COLO668 (cell line): ENCODE measurements at regions not wholly inside any gene's neighbourhood (a gene's known extent, or its start where the extent isn't known, plus 50 kb on each side); places are given as distances from the start of the nearest gene placed in this dataset.

ENCODE experiments used
- DNase-seq: peaks from one replicate; lab custom pipeline; 2025; ENCODE audit not compliant: unreplicated experiment; lab: John Stamatoyannopoulos, UW

DNA sequence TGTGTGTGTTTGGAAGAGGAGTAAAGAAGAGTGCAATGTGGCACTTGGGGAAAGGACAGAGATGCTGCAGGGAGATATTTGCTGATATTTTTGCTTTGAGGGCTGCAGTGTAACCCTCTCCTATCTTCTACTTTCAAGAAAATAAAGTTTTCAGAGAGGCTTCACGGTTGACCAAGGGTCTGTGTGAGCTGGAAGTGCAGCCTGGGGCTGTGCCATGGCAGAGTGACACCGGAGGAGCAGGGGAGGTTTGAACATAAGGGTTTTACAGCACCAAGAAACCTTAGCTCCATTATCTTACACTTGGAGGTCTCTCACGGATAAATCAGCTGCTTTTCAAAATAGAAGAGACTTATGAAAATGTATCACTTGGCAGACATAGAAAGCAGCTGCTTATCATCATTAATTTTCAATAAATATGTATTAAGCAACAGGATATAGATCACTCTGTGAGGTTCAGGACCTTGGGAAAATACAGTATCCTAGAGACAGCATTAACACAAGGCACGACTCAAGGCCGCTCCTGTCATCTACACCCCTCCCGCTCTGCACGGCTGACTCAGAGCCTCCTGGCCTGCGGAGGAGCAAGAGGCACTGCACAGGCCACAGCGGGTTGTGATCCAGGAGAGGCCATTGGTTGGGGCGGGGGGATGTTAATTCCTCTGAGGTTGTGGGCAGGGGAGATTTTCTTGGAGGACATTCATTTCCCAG lies 127.8 kb downstream of the COPS8 start:
- DNase-seq, result no peak

DNA sequence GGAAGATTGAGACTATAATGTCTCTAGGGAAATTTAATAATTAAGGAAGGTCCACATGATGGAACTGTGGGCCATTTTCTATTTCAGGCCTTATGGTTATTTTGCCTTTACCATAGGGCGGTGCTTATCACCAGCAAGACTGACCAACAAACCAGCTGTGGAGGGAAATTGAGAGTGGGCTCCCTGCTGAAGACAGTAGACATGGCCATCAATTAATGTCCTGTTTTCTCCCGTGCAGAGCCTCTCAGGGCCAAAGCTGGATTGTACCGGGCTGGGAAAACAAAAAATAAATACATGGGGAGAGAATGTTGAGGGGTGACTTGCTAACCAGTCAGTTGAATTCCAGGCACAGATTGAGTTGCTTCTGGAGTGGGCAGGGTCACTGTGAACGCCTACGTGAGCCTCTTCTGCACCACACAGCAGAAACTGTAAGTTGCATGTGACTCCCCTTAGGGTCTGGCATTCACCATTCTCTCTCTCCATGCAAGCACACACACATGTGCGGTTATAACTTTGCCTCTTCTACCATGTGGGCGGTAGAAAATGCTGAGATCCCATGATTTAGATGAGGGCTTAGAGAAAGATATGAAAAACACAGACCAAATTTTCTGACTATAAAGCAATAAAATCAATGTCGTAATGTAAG lies 128.5 kb downstream of the COPS8 start:
- no peak for DNase-seq

DNA sequence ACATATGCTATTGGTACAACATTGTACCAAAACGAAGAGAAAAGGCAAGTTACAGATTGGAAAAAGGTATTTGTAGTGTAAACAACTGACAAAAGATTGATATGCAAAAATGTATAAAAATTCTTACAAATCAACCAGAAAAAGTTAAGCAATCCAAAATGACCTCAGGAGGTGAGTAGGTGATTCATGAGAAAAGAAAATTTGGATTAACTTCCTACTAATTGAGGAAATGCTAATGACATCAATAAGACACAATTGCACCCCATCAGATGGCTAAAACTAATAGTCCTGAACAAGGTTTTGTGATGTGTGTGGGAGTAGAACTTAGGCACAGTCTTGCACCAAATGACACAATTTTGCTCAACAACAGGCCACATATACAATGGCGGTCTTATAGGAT lies 129.3 kb downstream of the COPS8 start:
- no peak for DNase-seq

DNA sequence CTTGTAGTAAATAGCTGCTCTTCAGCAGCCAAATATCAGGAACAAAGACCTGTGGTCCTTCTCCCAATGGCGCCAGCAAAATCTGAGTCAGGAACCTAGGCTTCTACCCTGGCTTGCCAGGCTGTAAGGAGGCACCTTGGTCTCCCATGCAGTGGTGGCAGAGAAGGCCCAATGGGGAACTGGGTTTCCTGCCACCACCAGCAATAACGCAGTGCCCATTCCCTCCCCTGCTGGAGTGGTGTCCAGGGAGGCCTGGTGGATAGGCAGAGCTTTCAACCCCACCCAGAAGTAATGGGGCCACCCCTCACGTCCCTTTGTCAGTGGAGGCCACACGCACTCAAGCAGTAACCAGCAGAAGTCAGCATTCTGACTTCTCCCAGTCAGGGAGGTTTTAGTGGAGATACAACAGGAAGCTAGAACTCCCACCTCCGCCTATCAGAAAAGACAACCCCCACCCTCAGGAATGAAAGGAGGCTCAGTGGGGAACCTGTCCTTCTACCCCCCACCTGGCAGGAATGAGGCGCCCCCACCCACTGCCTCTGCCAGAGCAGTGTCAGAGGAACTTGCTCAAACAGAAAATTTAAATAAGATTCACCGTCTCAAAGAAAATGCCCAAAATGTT lies 132.4 kb downstream of the COPS8 start:
- no peak for DNase-seq

DNA sequence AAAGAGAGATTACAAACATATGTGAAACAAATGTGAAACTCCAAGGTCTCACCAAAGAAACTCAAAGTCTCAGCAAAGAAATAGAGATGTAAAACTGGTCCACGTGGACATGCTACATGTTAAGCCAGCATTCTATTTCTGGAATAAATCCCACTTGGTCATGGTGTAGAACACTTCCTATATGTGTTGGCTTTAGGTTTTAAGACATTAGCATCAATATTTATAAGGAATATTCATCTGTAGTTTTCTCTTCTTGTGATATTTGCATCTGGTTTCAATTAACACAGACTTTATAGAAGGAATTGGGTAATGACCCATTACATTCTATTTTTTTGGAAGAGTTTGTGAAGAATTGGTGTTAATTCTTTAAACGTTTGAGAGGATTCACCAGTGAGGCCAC lies 133.1 kb downstream of the COPS8 start:
- DNase-seq, result no peak

DNA sequence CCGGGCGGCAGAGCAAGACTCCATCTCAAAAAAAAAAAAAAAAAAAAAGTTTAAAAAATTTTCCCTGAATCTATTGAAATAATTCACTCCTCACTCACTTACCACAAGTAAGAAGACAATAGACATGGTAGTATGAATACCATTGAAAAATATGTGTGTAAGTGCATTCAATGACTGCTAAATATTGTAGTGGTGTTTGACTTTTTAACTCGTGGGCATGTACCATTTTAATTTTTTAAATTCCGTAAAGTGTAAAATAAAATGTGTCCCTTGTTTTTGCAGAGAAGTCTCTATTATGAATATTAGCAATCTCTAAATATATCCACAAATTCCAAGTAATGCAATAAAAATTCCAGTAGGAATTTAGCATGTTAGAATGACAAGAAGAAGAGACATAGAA lies 134.1 kb downstream of the COPS8 start:
- DNase-seq, result no peak

DNA sequence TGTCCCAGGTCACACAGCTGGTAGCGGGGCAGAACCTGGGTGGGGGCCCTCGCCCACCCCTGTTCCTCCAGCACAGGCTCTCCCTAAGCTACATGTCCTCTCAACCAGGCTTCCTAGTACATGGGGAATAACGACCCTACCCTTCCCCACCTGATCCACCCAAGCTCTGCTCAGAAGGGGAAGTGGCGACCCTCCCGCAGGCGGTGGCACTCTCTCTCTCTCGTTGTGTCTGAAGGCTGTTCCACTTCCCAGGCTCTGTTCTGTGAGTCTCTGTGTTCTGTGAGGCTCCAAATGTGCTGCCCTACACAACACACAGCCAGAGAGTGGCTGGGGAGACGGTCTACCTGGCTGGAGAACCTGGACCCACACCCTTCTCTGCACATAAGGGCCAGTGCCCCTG lies 135.8 kb downstream of the COPS8 start:
- DNase-seq, result no peak

DNA sequence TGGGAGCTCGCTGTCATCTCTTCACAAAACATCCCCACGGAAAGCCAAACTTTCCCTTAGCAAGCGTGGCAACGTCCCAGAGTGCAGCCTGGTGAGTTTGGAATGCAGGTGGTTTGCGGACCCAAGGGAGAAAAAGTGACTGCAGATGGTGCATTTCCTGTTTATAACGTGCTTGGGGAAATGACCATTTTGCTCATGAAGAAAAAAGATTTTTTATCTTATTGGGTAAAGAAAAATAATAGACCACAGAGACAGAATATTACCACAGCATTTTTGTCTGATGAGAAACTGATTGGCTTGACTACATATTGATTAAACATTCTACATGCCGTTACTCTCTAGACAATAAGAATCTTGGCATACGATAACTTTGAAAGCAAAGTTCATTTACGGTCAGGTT lies 136.5 kb downstream of the COPS8 start:
- no peak for DNase-seq

DNA sequence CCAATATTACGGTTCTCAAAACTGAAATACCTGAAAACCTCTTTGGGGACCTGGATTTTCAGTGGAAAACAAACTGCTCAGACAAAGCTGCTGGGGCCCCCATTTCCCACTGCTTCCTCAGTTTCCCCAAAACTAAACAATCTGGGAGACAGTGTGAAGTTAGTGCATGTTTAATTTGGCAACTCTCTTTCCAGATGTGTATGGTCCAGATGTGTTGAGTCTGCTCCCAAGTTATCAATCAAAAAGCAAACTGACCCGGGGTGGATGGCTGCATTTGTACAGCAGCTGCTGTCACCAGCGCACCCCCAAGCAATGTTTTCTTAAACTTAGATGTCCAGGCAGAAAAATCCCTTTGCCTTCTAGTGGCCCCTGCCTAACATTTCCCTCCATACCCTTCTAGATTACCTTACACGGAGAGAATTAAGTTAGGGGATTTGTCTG lies 136.9 kb downstream of the COPS8 start:
- no peak for DNase-seq

DNA sequence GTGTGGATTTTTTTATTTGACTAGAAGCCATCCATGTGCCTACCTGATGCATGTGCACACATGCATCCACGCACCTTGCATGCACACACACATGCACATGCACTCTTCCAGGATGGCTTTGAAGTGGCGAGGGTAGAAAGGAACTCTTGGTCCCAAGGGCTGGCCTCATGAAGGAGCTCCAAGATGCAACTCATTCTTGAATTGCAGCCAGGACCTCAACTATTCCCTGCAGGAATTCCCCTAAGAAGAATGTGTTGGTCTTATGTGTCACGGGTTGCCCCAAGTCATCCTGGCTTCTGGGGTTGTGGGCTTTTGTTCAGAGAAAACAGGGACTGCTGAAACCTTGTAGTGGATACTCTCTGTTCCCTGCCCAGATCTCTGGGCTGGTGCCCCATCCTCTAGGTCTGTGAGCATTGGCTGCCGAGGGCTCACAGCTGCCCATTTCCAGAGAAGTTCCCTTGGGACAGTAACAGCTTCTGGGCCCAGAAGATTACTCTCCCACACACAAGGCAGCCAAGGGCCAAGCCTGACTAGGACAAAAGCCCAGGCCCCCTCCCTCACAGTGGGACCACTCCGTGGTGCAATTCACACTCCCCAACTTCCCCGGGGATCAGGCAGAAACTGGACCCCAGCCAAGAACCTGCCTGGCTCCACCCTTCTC lies 137.6 kb downstream of the COPS8 start:
- DNase-seq, result no peak

DNA sequence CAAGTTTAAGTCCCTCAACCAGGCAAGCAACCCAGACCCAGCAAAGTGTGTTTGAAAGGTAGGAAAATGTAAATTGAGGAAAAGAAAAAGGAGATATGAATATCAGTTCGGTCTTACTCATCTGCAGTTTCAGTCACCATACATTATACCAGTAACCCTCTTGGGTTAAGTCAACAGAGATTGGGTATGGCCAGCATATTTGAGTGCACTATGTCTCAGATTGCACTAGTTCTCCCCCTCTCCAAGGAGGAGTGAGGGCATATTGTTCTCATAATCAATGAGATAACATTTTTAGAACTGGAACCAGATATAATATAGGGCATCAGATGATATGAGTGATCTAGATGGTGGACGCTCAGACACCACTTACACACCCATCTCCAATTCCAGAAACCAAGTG lies 141.5 kb downstream of the COPS8 start:
- no peak for DNase-seq

DNA sequence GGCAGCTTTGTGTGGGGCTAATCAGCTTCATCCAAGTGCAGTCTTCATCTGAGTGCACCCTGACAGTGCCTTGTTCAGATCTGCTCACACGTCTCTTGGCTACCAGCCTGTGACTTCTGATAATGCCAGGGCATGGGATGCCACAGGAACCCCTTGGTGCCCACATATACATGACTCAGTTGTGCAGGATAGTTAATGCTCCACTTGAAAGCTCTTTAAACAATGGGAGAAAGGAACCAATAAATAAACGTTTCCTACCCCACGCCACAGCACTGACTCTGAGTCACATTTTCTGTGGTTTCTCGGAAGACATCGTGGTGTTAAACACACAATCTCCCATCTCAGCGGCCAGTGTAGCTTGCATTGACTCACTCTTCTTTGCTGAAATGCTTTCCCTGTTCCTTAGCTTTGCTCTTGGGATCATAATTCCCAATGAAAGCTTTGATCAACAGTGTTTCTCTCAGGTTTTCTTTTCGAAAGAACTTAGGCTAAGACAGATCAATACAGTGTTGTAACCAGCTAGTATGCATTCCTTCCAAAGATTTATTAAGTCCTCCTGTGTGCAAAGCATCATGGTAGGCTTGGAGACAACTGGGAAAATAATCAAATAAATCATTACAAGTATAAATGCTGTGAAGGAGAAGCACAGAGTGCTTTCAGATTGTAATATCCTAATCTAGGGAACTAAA lies 142.0 kb downstream of the COPS8 start:
- no peak for DNase-seq

DNA sequence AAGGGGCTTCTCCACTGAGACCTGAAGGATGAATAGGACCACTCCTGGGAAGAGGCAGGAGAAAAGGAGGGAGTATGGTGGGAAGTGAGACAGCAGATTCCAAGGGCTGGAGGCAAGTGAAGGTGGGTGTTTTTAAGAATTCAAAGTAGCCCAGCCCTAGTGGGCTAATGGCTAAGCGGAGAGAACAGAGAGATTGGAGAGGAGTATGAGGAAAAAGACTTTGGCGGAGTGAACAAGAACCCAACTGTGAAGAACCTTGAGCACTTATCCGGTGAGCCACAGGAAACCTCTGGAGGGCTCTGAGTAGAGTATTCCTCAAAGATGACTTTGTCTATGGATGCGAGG lies 142.6 kb downstream of the COPS8 start:
- DNase-seq, result no peak

DNA sequence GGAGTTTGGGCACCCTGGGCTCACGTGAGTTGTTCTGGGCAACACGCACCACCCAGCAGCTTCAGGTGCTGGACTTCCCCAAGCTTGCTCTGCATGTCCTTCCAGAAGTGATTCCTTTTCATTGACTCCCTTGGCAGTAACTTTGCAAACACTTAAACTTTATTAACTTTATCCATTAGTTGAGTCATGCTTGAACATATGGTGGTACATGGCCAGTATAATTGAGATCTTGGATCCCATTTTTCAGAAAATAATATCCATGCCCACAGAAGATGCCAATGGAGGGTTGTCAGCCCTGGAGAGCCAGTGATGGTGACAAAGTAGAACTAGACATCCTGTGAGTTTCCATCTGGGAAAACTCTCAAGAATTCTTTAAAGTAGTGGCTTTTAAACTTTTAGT lies 144.2 kb downstream of the COPS8 start:
- DNase-seq, result no peak

DNA sequence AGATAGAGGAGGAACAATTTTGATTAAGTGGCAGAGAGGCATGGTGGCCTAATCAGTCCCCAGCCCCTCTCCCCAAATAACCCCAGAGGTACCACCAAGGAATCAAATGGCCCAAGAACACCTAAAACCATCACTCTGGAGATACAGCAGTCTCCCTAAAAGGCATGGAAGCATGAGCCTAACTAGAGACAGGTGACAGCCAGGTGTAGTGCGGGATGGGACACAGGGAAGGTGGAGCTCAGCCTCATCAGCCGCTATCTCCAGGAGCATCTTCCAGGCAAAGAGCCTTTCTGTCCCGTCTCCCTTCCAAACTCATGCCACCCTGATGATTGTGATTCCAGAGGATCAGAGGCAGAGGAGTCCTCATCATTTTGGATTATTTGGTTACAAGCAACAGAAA lies 144.7 kb downstream of the COPS8 start:
- DNase-seq, result no peak

DNA sequence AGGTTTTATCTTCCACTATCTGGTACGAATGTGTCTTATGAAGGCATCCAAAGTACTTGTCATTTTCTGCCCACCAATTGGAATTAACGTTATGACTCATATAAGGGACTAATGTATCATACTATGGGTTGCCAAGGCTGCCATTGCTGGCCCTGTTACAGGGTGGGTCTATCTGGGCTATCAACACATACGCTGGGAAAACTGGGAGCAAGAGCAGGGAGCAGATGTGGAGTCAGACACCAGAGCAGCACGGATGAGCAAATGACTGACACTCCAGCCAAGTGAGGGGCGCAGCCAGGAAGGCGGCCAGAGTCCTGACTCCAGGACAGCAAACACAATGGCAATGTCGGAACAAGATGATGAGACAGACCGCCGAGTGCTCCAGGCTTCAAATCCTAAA lies 145.9 kb downstream of the COPS8 start:
- no peak for DNase-seq

DNA sequence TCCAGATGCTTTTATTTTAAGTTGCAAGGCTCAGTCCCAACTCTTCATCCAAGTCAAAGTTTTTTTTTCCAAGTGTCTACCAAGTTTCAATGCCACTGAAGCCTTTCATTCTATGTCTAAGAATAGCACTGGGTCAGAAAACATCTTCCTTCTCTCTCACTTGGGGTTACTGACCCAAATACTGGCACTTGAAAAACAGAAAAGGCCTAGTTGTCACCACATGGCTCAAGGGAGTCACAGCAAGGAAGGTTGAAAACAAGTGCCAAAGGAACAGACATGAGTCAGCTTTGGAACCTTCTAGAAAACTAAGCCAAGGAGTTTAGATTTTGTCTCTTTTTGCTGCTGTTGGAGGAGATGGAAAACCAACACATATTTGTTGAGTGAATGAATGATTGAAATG lies 146.5 kb downstream of the COPS8 start:
- no peak for DNase-seq

DNA sequence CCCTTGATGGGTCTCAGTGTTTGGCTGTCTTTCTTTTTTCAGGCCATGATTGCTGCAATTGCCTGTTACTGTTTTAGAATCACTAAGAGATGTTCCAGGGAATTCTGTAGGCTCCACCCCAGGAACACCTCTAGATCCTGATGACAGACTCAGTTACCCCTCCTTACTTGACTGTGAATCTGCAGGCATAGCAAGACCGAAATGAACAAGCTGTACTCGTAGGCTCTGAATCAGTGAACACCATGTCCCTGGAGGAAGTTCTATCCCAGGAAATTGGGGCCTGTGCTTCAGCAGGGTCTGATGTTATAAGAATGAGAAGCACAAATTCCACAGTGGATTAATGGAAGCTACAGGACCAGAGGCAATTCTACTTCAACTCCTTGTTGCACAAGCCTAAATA lies 148.6 kb downstream of the COPS8 start:
- DNase-seq, result no peak

DNA sequence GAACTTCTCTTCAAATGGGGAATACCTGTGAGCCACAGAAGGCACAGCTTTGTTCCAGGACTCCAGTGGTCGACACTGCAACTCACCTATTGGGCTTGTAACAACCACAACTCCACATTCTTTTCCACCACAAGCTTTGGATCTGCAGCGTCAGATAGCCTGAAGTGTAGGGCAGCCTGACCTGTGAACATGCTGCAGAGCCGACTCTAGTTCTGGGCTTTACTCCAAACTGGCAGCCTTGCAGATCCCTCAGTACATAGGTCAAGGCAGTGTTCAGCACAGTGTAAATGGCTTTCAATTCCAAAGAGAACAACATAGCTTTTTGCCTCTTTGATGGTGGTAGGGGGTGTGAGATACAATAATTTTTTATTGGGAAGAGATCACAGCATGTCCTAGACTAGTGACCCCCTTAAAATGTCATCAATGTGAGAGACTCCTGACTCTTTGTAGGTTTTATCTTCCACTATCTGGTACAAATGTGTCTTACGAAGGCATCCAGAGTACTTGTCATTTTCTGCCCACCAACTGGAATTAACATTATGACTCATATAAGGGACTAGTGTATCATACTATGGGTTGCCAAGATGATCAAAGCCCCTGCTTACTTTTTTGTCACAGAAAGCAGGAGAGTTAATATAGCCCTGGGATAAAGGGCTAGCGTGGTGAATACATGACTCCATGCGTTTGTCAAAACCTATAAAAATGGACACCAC lies 149.8 kb downstream of the COPS8 start:
- DNase-seq, result no peak

DNA sequence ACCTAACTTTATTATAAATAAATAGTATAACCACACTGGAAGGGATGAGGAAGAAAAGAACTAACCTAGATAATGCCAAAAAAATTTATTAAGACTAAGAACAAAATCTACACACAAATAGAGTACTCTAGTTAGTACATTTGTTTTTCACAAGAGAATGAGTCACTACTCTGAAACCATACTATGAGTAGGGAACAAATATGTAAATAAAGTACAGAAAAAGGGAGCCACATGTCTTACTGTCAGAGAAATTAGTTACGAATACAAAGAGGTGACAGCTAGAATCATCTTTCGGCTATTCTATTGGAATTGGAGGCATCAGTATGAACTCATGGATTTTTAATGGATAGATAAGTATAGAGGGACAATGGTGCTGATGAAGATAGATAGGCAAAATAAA lies 150.5 kb downstream of the COPS8 start:
- DNase-seq, result no peak

DNA sequence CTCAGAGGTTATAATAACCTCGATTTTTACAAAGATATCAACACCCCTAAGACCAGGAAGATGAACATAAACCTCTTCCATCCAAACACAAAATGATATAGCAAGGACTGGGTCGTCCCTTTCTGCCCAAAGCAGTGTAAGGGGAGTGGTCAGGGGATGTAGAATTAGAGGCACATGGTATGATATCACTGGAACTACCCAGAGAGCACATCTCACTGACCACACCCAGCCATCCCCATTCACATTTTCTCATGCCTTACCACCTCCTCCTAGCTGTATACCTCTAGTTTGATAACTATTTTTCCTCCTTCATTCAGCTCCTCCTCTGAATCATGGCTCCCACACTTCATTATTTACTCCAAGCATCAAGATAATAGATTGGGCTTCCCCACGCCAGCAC lies 152.6 kb downstream of the COPS8 start:
- DNase-seq, result no peak
